GM12873 (cell line): ENCODE measurements at regions not wholly inside any gene's neighbourhood (a gene's known extent, or its start where the extent isn't known, plus 50 kb on each side); places are given as distances from the start of the nearest gene placed in this dataset.

ENCODE experiments used
- TF ChIP-seq, protein P1 (sequence below): IDR thresholded peaks from 2 replicates; pipeline ENCODE4 v1.5.1; 2012; ENCODE audit warnings: low read depth, mild to moderate bottlenecking, moderate library complexity, low read length, control low read depth; ENCODE audit not compliant: insufficient read depth; ENCODE audit errors: missing control alignments

DNA sequence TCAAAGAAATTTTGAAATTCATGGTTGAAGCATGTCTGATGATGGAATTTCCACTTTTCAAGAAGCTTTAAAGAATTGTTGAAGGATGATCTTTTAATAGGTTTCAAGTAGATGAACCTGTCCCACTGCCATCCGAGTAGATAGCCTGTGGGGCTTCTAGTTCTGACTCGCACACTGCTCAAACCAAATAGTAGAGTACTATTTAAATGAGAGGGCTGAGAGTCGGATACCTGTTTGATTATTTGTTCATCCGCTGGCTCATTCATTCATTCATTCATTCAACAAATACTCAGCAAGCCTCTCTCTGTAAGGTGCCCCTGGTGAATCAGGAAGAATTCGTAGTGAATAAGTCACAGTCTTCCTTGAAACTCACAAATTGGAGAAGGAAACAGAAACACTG, 108.2 kb upstream of the IRX5 start:
- TF ChIP-seq, protein P1, sequence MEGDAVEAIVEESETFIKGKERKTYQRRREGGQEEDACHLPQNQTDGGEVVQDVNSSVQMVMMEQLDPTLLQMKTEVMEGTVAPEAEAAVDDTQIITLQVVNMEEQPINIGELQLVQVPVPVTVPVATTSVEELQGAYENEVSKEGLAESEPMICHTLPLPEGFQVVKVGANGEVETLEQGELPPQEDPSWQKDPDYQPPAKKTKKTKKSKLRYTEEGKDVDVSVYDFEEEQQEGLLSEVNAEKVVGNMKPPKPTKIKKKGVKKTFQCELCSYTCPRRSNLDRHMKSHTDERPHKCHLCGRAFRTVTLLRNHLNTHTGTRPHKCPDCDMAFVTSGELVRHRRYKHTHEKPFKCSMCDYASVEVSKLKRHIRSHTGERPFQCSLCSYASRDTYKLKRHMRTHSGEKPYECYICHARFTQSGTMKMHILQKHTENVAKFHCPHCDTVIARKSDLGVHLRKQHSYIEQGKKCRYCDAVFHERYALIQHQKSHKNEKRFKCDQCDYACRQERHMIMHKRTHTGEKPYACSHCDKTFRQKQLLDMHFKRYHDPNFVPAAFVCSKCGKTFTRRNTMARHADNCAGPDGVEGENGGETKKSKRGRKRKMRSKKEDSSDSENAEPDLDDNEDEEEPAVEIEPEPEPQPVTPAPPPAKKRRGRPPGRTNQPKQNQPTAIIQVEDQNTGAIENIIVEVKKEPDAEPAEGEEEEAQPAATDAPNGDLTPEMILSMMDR, result no peak

DNA sequence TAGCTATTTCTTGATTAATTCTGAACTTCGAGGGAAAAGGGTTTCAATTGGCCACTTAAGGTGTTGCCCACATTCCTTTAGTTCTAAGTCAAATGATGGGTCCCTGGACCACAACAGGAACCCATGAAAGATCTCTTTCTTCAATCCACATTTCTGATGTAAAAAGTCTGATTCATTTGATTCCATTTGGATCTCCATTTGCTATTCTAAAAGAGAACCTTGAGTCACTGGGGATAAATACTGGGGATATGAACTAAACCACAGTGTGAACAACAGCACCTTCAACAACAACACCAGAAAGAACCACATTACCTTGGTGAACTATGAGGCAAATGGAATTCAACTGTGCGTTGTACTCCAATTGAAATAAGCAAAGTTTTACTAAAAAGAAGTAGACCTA, 108.9 kb upstream of the IRX5 start:
- TF ChIP-seq, protein P1, result no peak

DNA sequence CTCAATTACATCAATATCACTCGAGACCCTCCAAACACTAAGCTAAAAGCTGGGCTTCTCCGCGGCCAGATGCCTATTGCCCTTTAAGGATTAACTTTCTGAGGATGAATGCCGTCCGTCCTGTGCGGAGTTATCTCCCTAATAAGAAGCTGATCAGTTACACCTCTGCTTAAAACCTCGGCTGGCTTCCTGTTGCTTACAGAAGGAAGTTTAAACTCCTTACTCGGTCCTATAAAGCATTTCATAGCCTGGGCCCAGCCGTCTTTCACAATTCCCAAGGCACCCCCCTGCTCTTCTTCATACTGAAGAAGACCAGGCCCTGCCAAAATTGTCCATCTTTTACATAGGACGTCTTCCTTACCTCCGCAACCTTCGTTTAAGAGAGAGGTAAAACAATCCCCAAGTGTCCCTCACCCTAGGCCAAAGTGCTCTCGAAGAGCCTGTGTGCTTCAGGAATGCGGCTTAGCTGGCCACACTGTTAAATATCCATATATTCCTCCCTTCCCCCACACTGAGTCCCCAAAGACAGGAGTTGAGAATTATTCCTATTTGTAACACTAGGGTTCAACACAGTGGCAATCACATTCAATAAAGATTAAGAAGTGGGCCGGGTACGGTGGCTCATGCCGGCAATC, 112.6 kb upstream of the IRX5 start:
- TF ChIP-seq, protein P1, result no peak

DNA sequence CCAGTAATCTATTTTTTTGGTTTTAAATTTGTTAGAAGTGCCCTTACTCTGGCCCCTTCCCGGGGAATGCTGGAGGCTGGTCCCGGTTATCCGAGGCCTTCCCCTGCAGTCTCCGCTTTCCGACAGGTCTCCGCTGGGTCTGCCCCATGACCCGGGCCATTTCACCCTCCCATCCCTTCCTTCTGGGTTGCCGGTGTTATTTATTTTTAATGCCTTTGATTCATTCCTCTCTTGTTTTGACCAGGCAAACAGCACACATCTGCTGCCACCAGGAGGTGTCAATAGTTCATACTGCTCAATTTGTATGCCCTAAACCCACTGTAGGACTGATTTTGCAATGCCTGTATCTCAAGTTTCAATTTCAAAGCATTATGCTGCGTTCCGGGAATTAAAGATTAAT, 113.2 kb upstream of the IRX5 start:
- TF ChIP-seq, protein P1, result no peak

DNA sequence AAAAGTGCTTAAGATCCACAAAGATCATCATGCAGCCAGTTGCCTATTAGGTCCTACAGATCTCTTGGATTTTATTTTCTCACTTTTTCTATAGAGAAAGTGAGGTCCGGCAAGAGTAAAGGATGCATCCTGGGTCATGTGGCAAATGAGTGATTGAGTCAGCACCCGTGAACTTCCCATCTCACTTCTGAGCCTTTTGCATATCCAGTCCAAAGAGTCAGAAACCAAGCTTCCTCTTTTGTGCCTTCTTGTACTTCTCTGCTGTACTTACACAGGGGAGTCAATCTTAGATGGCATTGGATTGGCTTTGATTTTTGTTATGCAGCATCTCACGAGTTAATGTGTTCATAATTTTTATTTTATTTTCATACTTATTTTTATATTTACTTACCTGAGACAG, 114.2 kb upstream of the IRX5 start:
- TF ChIP-seq, protein P1, result no peak

DNA sequence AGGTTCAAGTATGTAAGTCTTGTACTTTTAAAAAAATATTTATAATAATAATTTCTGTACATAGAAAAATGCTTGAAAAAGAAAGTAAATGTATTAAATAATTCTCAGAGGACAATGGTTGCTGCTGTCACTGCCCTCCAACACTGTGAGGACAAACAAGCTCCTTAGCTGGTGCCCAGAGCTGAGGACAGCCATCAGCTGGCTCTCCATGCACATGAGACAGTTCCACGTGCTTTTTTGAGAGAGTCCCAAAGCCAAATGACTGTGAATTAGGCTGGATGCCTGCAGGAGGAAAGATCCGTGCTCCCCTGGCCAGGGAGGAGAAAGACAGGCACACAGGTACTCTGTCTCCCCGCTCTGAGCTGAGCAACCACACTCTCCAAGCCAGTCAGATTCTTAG, 115.5 kb upstream of the IRX5 start:
- TF ChIP-seq, protein P1, result no peak

DNA sequence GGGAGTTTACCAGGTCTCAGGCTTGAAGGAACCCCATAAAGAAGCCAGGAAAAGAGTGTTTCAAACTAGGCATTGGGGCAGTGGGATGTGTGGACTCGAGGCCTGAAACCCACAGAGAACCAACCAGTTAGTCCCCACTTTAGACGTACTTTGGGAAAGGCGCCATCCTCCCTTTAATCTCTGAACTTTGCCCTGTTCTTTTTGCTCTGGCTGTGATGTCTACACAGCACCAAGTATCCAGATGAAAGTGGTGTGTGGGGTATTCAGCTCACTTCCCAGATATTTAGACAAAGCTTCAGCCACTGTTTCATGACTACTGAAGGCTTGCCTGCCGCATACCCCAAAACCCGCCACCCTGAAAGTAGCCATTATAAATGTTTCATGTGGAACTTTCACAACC, 116.9 kb upstream of the IRX5 start:
- TF ChIP-seq, protein P1, result no peak
